DMS53 (cell line): ENCODE measurements at regions not wholly inside any gene's neighbourhood (a gene's known extent, or its start where the extent isn't known, plus 50 kb on each side); places are given as distances from the start of the nearest gene placed in this dataset.
"Not testable (repeated sequence)": the region's sequence is repeated elsewhere in the genome, so short reads cannot be mapped to it uniquely, and the experiment has no call there.

ENCODE experiments used
- DNase-seq: peaks from one replicate; lab custom pipeline; 2025; lab: John Stamatoyannopoulos, UW

DNA sequence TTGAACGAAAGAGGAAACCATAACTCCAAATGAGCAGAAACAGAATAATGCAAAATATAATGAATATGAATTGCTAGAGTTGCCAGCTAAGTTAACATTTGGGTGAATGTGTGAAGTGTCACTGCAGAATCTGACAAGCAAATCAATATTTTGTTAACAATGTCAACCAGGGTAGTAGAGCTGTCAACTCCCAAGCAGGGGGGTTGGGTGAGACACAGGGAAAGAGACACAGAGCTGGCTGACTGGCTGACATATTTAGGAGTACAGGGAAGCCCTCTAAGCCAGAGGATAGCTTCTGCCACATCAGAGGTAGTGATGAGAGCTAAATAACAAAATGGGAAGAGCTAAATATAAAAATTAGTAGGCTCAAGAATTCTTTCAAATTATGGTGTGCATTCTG is 393.1 kb upstream of the KCND2 start:
- no peak for DNase-seq

- DNase-seq, result no peak
Observed at GRCh38 chr7:119886007-119886406, 387.0 kb upstream of the KCND2 start.

DNA sequence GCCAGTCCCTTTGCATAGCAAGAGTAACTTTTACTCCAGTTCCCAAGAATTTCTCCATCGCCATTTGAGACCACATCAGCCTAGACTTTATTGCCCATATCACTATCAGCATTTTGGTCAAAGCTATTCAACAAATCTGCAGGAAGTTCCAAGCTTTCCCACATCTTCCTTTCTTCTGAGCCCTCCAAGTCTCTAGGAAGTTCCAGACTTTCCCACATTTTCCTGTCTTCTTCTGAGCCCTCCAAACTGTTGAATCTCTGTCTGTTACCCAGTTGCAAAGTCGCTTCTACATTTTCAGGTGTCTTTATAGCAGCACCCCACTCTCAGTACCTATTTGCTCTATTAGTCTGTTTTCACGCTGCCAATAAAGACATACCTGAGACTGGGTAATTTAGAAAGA is 386.4 kb upstream of the KCND2 start:
- DNase-seq, result not testable (repeated sequence)

GRCh38 chr7:119888251-119888650 is 384.7 kb upstream of the KCND2 start:
- peak; percentile 58 for DNase-seq

DNA sequence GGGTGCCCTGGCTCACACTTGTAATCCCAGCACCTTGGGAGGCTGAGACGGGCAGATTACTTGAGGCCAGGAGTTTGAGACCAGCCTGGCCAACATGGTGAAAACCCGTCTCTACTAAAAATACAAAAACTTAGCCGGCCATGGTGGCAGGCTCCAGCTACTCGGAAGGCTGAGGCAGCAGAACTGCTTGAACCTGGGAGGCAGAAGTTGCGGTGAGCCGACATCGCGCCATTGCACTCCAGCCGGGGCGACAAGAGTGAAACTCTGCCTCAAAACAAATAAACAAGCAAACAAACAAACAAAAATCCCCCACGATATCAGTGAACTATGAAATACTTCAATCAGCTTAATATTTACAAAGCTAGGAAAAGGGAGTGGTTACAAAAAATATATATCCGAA is 382.3 kb upstream of the KCND2 start:
- no peak for DNase-seq

GRCh38 chr7:119895320-119895719 is 377.7 kb upstream of the KCND2 start:
- DNase-seq, result no peak

- no peak for DNase-seq
Observed at GRCh38 chr7:119896386-119896785, 376.6 kb upstream of the KCND2 start.

DNA sequence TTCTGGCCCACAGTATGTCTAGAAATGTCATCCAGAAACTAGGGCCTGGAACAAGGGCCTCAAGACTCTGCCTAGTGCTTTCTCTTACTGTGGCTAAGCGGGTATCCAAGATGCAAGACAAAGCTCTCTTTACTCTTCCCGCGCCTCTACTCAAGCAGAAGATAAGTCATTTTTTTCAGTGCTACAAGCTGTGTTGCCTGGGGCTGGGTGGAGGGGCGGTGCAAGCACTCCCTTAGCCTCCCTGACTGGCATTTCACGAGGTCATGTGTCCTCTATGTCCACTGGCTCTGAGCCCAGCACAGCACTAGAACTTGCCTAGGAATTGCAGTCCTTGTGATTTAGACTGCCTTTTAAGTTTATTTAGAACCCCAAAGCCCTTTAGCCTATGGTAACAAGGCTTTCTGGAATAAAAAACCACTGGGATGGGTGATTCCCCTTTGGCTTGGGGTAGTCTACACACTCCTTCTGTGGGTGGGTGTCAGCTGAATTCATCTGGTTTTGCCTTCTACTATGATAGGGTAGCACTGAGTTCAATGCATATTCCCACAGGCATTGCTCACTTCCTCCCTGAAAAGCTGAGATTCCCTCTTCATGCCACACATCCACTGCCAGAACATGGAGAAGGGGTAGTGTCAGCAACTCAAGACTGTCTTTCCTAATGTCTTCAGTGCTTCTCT is 371.8 kb upstream of the KCND2 start:
- peak; percentile 12 for DNase-seq

DNA sequence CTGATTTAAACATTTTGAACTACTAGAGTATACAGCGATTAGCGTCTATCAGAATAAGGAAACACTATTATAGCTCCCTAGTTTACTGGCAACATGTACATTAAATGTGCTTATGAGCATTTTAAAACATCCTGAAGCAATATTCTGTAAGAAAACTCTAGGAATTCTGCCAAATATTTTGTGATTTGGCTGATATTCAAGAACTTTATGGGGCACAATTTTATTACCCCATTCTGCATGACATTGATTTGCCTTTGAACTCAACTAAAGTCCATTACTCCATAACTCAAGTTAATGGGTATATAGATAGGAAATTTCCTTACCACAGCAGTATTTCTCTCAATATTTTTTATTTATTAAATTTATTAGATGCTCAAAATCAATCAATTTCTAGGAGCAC is 369.9 kb upstream of the KCND2 start:
- DNase-seq, result no peak

- DNase-seq, result no peak
Observed at GRCh38 chr7:119905495-119905894, 367.5 kb upstream of the KCND2 start.

DNA sequence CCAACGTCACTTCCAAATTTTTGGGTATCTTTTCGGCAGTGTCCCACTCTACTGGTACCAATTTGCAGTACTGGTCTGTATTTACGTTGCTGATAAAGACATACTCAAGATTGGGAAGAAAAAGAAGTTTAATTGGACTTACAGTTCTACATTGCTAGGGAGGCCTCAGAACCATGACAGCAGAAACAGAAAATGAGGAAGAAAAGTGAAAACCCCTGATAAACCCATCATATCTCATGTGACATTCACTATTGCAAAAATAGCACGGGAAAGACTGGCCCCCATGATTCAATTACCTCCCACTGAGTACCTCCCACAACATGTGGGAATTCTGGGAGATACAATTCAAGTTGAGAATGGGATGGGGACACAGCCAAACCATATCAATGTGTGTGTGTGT is 364.0 kb upstream of the KCND2 start:
- DNase-seq, result no peak

- not testable (repeated sequence) for DNase-seq
Observed at GRCh38 chr7:119914119-119914518, 358.9 kb upstream of the KCND2 start.

GRCh38 chr7:119916501-119916900 is 356.5 kb upstream of the KCND2 start:
- no peak for DNase-seq

- DNase-seq, result no peak
Observed at GRCh38 chr7:119918185-119918584, 354.8 kb upstream of the KCND2 start.

DNA sequence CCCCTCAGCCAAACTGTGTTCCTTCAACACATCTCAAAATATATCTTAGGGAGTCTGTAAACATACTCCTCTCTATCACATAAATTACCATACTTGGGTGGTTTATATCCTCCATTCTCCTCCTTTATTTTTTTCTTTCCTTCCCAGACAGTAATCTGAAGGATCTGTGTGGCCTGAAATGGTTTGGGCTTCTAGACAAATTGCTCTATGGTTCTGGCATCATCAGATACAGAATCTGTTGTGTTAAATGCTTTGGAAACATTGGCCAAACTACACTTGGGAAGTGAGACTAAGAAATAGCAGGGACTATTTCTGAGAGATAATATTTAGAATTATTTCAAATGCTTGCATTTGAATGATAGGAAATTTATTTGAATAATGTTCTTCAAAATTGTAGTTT is 353.0 kb upstream of the KCND2 start:
- no peak for DNase-seq

DNA sequence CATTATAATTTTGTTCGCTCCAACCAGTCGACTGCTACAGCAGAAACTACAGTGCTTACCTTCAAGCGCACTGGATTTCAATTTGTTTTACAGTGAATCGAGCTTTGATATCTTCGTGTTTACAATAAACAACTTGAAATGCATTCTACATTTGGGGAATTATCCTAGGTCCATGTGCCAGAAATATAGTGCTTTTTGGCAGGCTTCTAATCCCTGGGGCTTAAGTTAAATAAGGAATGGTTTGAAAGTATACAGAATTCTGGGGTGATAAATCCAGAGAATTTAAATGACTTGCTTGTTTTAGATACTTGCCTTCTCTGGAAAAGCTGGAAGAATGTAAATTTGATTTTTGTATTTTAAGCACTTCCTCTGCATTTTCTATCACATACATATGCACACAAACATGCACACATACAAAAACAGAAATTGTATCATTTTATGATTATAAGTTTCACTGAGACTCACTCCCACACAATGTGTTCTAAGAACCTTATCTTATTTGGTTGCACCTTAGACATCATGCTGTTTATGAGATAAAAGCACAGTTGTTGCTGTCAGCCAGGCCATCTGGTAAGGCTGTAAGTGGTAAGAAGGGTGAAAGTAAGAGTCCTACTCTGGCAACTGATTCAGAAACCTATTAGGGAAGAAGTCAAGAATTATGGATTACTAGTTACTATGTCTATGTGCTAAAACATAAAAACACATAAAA is 347.2 kb upstream of the KCND2 start:
- no peak for DNase-seq

DNA sequence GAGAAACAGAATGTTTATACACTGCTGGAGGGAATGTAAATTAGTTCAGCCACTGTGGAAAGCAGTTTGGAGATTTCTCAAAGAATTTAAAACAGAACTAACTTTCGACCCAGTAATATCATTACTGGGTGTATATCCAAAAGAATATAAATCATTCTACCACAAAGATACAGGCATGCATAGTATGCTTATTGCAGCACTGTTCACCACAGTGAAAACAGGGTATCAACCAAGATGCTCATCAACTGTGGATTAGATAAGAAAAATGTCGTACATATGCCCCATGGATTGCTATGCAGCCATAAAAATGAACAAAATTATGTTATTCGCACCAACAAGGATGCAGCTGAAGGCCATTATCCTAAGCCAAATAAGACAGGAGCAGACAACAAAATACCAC is 343.1 kb upstream of the KCND2 start:
- no peak for DNase-seq

- DNase-seq, result no peak
Observed at GRCh38 chr7:119931230-119931824, 341.6 kb upstream of the KCND2 start.

DNA sequence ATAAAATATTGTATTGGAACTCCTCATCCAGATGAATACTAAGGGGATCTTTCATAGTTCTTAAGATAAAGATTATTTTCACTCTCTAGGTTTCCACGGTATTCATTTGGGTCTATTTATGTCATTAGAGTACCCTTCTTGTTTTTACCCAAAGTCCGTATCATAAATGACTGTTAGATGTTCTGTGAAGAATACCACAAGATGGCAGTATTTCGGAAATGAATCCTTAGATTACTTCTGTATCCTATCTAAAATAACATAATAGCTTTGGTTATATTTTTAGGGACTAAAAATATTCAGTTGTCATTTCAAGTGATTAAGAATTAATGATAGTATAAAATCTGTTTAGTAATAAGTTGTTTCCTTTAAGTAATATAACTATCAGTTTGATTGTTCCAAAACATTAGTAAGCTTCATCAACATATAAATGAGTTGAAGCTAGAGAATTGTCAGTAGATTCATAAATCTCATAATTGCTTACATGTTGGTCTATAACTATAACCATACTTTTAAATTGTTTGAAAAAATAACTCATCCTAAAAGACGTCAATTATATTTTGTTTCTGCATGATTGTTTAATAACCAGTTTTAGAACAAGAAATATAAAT is 337.5 kb upstream of the KCND2 start:
- DNase-seq, result peak; percentile 79

DNA sequence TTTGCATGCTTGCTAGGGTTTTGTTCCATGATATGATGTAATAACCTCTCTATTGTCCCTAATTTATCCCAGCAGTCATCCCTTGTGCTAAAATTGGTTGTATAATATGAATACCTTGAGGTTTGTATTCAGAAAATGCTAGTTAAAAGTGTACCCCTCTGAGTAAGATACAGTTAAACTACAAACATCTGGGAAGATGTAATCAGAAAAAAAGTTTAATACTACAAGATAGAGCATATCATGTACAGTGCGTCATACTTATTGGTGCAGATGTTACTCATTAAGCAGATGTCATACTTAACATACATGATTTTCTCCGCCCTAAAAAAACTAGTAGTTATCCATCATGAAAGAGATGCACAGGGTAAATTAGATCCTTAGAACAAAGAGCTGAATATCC is 336.1 kb upstream of the KCND2 start:
- DNase-seq, result no peak

DNA sequence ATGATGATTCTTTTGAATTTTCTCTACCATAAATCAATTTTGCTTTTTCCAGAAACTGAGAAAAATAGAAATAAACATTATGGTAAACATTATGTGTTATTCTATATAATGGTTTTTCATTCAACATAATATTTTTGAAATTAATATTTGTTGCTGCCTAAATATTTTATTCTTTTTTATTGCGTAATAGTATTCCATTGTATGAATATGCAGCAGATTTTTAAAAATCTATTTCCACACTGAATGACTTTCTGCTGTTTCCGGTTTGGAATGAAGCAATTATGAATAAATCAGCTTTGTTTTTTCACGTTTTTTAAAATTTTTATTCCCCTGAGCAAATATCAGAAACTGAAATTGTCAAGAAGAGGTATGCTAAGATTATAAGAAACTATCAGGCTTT is 335.2 kb upstream of the KCND2 start:
- no peak for DNase-seq

- DNase-seq, result no peak
Observed at GRCh38 chr7:119943942-119944600, 328.9 kb upstream of the KCND2 start.

GRCh38 chr7:119944601-119944972 is 328.4 kb upstream of the KCND2 start:
- no peak for DNase-seq
